GM19324 (cell line): ENCODE measurements at regions not wholly inside any gene's neighbourhood (a gene's known extent, or its start where the extent isn't known, plus 50 kb on each side); places are given as distances from the start of the nearest gene placed in this dataset.
"Not testable (repeated sequence)": the region's sequence is repeated elsewhere in the genome, so short reads cannot be mapped to it uniquely, and the experiment has no call there.

Experiments
- ATAC-seq: cut with Tn5 transposase; IDR thresholded peaks from one replicate; pipeline ENCODE4 v1.9.1; 2021; ENCODE audit warnings: mild to moderate bottlenecking, moderate library complexity; ENCODE audit not compliant: unreplicated experiment, low FRiP score

DNA sequence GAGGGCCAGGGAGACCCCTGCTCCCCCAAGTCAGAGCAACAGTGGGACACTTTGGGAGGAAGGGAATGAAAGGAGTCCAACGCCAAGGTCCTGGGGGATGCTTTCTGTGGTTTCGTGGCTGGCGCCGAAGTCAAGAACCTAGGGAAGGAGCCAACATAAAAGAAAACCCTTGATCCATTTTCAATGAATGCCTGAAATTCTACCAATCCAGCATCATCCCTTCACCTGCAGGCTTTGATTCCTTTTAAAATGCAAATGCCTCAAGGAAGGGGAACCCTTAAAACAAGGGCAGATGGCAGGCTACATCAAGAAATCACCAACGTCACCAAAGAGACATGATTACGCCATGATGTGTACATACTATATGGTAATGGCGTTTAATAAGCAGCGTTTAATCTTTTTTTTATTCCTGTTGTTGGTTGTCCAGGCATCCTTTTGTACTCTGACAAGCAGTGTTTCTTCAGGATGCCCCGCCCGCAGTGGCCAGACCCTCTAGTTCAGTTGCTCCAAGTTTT is 123.3 kb upstream of the SLC1A4 start:
- no peak for ATAC-seq

DNA sequence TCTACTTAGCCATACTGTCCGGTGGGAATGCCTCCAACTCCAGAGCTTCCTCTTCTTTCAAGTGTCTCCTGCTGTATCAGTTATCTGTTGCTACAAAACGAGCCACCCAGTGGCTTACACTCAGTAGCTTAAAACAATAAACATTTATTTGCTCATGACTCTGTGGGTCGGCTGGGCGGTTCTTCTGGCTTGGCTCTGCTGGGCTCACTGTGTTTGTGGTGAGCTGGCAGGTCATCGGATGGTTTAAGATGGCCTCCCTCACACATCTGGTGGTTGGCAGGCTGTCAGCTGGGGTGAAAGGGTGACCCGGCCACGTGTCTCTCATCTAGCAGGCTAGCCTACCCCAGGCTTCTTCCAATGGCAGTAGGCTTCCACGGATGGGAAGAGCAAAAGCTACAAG is 122.4 kb upstream of the SLC1A4 start:
- ATAC-seq, result no peak

DNA sequence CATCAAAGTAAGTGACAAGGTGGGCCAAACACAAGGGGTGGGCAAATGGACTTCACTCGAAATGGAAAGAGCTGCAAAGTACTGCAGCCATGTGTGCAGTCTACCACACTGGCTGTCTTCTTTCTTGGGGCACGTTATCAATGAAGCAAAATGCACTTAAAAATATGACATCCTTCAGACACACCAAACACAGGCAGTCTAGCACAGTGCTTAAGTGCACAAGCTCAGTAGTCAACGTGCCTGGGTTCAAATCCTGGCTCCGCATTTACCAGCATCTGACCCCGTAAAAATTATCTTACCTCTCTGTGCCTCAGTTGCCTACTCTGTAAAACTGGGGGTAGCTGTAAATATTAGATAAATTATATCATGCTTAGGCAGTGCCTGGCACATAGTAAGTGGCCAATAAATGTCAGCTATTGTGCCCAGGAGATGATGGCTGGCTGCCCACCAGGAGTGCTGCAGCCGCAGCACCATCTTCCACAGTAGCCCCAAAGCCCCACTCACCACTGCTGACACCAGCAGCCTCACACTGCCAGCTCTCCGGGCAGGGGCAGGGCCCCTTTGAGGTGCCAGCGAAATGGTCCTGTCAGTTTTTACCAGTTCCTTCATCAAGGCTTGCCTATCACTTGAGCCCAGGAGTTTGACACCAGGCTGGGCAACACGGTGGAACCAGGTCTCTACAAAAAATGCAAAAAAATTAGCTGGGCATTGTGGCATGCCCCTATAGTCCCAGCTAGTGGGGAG is 121.8 kb upstream of the SLC1A4 start:
- ATAC-seq, result no peak

DNA sequence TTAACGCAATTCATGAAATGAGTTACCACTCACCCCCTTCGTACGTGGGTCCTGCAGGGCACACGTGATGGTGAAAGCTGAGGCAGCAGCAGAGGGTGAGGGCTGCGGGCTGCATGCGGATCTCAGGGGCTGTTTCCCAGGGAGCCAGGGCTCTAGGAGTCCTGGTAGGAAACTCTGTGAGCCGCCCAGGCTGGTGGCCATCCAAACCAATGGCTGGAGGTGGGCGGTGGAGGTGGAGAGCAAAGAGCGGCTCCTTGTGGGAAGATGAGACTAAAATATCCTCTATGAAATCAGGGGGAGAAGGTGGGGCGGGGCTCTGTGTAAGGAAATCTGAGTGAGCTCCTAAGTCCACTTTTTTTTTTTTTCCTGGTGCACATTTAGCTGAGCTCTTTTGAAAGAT is 120.1 kb upstream of the SLC1A4 start:
- no peak for ATAC-seq

DNA sequence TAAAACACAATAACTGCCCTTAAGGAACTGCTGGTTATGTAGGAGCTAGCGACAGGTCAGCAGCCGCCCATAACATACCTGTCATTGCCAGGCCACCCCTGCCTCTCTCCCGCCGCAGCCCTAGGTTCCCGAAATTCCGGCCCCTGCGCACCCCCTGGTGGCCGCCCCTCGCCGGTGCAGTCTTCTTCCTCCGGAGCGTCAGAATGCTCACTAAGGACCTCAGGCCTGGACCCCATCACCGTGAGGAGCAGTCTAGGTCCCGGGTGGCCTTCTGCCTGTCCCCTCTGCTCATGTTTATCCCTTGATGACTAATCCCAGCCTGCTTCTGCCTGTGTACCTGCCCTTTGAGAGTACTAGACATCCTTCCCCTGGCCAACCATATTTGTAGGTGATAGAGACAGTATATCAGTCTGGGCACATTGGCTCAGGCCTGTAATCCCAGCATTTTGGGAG is 115.7 kb upstream of the SLC1A4 start:
- peak; percentile 72 for ATAC-seq

DNA sequence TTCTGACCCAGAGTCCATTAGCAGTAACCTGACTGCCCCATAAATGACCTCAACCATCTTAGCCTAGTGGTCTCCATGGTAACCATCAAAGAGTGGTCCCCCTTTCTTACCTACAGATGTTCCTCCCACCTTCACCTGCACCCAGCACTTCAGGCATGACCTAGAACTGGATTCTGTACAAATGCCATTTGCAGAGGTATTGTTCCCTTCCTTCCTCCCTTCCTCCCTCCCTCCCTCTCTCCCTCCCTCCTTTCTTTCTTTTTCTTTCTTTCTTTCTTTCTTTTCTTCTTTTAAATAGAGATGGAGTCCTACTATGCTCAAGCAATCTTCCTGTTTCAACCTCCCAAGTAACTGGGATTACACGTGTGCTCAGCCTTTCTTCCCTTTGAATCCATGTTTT is 114.6 kb upstream of the SLC1A4 start:
- ATAC-seq, result no peak

DNA sequence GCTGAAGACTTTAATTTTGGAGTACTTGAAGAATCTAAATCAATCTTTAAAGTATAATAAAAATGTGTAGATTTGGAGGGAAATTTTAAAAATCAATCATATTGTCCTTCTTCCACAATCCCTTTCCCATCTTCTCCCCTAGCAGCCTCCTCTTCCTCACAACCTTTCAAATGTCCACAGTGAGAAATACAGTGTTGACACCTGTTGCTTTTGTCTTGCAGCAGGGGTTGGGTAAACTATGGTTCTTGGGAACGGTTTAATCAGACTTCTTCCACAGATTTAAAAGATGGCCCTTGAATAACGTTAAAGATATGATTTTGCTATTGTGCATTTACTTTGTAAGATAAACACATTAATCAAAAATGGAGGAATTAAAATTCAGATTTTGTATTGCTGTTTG is 113.8 kb upstream of the SLC1A4 start:
- ATAC-seq, result no peak

DNA sequence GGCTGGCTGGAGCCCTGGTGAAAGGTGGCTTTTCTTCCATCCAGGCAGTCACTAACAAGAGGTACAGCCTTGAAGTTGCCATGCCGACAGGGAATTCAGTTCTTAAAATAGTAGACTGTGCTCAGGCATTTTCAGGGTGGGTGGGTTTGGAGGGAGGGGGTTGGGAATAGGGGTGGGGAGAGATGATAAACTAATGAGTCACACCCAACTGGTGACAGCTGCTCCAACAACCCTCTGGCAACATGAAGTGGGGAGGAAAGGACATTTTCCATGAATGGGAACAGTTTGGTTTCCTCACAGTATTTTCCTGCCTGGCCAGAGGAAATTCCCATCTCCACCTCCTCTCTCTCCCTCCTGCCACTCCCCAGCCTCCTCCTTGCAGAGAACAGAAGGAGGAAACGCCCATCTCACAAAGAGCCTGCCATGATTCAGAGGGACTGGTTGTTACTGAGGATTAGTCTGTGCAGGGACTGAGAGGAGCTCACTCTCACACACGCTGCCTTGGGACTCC is 113.0 kb upstream of the SLC1A4 start:
- ATAC-seq, result no peak

DNA sequence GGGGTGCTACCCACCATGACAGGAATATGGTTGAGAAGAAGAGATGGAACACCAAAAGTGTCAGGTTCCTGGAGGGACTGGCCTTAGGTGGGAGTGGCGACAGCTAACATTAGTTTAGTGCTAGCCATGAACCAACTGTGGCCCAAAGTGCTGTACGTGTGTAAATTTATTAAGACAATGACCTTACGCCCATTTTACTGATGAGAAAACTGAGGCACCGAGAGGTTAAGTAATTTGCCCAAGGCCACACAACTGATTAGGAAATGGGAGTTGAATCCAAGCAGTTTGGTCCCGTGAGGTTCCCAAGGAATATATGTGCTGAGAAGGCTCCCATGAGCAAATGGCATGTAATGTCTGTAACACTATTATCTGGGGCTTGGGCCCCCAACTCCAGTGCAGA is 109.5 kb upstream of the SLC1A4 start:
- ATAC-seq, result no peak

DNA sequence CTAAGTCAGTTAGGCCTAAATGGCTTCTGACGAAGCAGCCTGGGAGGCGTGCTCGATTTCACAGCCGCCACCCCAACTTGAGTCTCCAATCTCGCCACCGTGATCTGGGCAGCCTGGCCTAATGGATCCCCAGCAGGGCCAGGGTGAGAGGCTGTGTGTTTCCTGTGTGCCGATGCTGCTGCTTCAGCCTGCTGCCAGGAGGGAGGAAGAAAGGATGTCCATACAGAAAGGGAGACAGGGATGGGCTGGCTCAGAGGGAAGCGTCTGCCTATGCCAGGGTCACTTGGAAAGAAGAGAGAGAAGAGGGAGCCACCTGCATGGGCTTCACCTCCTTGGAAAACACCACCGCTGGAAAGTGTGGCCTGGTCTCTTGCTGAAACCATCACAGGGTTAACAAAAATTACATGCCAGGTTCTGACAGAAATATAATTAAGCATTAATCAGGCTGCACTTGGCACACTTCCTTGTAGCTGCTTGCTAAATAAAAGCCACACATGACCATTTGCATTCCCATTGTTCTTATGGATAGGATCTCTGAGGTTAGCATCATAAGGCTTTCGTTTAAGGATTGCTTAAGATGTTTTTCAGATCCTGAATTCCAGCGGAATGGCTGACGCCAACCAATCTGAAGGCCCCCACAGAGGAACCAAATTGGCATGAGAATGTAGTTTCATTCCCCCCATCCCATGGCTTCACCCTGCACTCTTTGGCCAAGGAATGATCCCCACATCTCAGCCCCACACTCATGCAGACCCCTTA is 108.8 kb upstream of the SLC1A4 start:
- ATAC-seq, result no peak

DNA sequence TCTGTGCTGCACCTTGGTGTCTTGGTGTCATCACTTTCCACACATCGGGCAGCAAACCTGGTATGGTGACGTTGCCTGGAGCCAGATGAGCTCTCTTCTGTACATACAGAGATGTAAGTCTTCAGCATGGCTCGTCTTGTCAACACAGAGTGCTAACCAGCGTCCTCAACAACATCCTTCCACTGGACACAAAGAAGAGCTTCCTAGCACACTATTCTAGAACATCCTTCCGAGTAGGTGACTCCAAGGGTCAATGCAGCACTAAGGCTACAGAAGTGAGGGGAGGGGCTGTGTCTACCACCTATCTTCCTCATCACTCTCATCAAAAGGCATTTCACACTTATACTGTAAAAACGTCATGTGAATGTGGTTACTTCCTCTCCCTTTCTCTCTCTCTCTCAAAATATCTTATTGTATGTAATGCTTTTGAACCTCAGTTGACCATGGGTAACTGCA is 108.1 kb upstream of the SLC1A4 start:
- no peak for ATAC-seq

DNA sequence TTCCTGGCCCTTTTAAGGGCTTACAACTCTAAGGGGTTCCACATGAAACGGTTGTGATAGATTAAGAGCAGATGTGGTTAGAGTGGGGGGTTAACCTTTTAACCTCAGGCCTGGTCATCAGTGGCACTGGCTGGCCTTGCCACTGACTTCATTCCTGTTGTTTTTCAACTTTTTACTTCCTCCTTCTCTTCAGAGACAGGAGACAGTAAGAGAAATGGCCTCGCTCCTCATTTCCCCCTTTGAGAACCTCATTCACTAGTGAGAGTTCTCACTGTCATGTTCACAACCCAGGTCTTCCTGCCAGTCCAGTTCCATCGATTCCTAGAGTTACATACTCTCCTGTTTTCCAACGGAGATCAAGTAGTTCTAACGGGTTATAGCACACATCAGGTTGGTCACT is 101.6 kb upstream of the SLC1A4 start:
- ATAC-seq, result no peak

DNA sequence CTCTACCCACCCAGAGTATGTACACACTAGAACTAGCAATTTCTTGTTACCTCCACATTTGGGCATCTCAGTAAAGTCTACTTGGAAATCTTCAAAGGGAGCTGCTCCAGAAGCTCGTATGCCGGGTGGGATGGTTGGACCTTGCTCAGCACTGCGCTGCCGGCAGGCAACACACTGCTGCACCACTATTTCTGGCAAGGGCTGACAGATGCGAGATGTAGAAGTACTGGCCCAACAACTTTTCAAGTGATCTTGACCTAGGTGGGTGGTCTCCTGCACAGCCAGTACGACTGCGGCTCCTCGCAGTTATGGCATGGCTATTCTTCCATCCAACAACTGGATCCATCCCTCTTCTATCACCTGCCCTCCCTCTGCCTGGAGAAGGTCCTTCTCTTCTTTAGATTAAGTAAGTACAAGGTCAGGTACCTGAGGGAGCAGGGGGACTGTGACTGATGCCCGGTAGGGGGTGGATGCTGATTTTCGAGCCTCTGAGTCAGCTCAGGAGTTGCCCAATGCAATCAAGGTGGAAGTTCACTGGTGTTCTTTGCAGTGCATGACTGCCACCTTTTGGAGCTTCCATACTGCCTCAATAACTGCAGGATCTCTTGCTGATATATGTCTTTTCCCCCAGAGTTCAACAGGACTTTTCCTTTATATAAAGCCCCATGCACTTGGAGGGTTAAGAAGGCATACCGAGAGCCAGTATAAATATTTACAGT is 100.4 kb upstream of the SLC1A4 start:
- no peak for ATAC-seq

DNA sequence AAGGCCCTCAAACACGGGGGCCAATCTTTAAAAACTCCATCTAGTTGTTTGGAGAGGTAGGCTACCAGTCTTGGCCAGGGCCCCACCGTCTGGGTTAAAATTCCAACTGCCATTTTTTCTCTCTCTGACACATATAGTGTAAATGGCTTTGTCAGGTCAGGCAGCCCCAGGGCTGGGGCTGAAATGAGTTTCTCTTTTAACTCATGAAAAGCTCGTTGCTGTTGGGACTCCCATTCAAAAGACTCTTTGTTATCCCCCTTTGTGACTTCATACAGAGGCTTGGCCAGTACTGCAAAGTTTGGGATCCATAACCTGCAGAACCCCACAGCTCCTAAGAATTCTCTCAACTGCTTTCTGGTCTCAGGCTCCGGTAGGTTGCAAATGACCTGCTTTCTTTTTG is 99.4 kb upstream of the SLC1A4 start:
- ATAC-seq, result no peak

DNA sequence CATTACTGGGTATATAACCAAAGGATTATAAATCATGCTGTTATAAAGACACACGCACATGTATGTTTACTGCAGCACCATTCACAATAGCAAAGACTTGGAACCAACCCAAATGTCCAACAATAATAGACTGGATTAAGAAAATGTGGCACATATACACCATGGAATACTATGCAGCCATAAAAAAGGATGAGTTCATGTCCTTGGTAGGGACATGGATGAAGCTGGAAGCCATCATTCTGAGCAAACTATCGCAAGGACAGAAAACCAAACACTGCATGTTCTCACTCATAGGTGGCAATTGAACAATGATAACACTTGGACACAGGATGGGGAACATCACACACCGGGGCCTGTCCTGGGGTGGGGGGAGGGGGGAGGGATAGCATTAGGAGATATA is 92.6 kb upstream of the SLC1A4 start:
- ATAC-seq, result not testable (repeated sequence)

DNA sequence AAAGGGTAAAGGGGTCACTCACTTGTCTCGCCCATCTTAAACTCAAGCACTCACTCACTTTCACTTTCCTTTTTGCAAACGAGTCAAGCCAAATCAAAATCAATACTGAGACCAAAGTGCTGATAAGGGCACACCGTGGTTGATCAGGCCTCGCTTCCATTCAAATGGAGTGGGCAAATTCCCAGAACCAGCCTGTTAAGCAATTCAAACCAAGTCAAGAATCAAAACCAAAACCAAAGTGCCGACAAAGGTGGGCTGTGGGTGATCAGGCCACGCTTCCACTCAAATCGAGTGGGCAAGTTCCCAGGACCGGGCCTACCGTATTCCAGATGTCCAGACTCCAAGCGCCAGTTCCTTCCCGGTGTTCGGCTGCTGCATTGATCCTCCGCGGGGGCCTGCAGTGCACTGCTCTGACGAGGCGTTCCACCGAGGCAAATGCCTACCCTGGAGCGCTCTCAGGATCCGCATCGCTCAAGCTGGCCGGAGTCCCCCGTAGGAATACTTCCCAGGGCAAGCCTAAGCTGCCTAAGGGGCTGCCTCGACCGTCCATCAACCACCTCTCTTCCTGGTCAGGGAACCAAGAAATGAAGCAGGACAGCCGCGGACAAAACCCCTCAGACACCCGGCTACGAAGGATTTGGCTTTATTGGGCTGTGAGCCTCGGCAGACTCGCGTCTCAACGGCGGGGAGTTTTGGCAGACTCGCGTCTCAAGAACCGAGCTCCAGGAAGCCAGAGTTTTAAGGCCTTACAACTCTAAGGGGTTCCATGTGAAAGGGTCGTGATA is 89.9 kb upstream of the SLC1A4 start:
- no peak for ATAC-seq

DNA sequence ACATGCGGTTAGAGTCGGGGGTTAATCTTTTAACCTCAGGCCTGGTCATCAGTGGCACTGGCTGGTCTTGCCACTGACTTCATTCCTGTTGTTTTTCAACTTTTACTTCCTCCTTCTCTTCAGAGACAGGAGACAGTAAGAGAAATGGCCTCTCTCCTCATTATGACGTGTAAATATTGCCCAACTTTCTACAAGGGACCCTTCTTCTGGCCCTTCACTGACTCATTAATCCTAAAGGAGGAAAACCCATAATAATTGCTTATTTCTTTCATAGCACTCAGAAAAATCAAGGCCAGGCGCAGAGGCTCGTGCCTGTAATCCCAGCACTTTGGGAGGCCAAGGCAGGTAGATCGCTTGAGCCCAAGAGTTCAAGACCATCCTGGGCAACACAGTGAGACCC is 89.3 kb upstream of the SLC1A4 start:
- ATAC-seq, result not testable (repeated sequence)

DNA sequence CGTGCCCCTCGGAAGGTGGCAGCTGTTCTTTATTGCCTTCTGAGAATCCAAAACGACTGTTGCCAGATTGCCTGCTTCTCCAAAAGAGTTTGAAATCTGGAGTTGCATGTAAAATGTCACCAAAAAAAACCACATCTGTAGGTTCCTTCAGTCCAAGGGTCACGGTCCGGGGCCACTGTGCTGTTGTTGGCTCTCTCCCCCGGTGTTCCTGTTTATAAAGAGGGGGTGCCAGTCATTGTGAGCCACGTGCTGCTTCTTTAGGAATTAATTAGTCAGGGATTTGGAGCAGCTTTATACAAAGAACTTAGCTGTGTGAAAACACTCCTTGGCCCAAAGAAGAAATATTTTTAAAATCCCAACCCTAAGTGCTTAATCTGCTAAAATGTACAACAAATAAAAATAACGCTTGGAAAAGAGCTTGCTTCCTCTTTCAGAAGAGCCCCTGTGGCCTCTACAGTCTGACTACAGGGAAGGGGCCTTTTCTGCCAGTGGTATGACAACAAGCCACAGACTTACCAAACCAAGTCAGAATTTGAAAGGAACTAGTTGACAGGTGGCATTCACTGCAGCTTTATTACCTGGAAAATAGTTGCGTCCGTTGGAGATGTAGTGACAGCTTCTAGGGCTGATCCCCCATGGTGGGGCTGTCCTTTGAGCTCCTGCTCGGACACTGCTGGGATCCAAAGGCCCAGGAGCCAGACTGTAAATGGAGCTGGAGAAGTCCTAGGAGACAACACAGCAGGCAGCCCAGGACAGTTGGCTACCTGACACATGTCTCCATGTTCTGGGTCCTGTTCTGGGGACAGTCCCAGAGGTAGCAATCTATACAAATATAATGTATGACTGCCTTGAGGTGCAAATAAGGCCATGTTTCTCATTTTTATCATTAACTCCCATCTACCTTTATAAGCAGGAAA is 84.5 kb upstream of the SLC1A4 start:
- ATAC-seq, result no peak
